CD4-positive, alpha-beta T cell treated with Interferon gamma for 1 hour (primary cell): ENCODE measurements at regions not wholly inside any gene's neighbourhood (a gene's known extent, or its start where the extent isn't known, plus 50 kb on each side); places are given as distances from the start of the nearest gene placed in this dataset.
A peak's percentile ranks its signal among the peaks of the same experiment; 100 is the strongest.
"Not testable (repeated sequence)": the region's sequence is repeated elsewhere in the genome, so short reads cannot be mapped to it uniquely, and the experiment has no call there.

ENCODE experiments used
- DNase-seq: peaks from one replicate; pipeline ENCODE4 v3.0.0-alpha.2; 2020

DNA sequence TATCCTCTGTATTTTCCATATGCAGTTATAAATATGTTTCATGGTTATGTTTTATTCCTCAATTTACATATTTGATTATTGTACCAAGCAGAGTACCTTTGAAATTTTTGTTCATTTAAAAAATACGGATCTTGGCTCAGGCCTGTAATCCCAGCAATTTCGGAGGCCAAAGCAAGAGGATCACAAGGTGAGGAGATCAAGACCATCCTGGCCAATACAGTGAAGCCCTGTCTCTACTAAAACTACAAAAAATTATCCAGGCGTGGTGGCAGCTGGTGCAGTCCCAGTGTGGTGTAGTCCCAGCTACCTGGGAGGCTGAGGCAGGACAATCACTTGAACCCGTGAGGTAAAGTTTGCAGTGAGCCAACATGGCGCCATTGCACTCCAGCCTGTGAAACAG is 251.2 kb upstream of the TPTE start:
- DNase-seq: not testable (repeated sequence)

DNA sequence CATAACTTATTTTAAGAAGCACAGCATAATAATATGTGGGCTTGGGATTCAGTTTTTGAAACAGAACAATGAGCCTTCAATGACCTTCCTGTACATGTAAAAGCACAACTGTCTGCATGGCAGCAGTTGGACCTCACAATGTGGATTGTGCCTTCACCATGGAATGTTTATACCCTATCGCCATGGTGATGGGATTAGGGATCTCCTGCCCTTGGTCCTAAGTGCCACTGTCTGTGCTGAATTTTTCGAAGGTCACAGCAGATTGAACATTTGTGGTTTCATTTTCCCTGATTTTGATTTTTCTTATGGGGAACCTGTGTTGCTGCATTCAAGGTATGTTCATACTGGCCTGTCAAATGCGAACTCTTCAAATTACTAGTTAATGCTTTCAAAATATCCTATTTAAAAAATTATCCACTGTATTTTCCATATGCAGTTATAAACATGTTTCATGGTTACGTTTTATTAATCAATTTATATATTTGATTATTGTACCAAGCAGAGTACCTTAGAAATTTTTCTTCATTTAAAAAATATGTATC is 249.6 kb upstream of the TPTE start:
- peak; percentile 0 for DNase-seq

DNA sequence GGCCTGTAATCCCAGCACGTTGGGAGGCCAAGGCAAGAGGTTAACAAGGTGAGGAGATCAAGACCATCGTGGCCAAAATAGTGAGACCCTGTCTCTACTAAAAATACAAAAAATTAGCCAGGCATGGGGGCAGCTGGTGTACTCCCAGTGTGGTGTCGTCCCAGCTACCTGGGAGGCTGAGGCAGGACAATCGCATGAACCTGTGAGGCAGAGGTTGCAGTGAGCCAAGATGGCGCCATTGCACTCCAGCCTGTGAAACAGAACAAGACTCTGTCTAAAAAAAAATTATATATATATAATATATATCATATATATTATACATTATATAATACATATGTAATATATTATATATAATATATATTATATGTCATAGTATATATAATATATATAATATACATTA is 249.2 kb upstream of the TPTE start:
- no peak for DNase-seq

DNA sequence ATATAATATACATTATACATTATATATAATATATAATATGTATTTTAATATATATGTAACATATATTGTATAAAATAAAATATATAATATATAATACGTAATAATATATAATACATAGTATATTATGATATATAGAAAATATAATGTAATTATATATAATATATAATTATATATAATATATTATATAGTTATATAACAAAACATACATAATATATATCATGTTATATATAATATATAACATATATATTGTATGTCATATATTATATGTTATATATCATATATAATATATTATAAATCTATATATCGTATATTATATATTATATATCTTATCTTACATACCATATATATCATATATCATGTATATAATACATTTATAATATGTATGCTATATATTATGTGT is 248.2 kb upstream of the TPTE start:
- no peak for DNase-seq

DNA sequence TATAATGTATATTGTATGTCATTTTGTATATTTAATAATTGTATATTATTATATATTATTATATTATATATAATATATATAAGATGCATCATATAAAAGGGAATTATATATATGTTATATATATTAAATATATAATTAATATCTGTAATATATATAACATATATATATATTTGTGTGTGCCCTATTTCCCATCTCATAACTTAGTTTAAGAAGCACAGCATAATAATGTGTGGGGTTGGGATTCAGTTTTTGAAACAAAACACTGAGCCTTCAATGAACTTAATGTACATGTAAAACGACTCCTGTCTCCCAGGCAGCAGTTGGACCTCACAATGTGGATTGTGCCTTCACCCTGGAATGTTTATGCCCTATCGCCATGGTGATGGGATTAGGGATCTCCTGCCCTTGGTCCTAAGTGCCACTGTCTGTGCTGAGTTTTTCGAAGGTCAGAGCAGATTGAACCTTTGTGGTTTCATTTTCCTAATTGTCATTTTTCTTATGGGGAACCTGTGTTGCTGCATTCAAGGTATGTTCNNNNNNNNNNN is 247.5 kb upstream of the TPTE start:
- DNase-seq: not testable (repeated sequence)
